B cell (primary cell): ENCODE measurements at regions not wholly inside any gene's neighbourhood (a gene's known extent, or its start where the extent isn't known, plus 50 kb on each side); places are given as distances from the start of the nearest gene placed in this dataset.

Source experiments
- ATAC-seq: fragments of 200-7000 bp; cut with Tn5 transposase; one replicate; pipeline ENCODE4 v1.10.0; 2021; ENCODE audit warnings: low read depth, mild to moderate bottlenecking, moderate number of reproducible peaks, moderate library complexity
- CTCF ChIA-PET: fragments of 350-600 bp; sonication (Branson Sonifier 250); formaldehyde crosslinking; loops from one replicate; lab custom pipeline; 2021; ENCODE audit warnings: antibody characterized with exemption, inconsistent platforms; lab: Charles Lee
- POLR2A ChIA-PET: fragments of 350-600 bp; sonication (Branson Sonifier 250); formaldehyde crosslinking; loops from one replicate; lab custom pipeline; 2021; ENCODE audit warnings: antibody characterized with exemption; lab: Charles Lee
- DNase-seq: peaks from one replicate; pipeline ENCODE4 v3.0.0; 2013
- H2AFZ ChIP-seq: 2 replicates; pipeline ENCODE4 v1.6.1; 2012; ENCODE audit warnings: mild to moderate bottlenecking, low read depth, low read length; ENCODE audit not compliant: insufficient read depth, poor library complexity, severe bottlenecking
- H3K27ac ChIP-seq, 2 donors: 1 replicate in 1 of 2; 2 replicates in 1 of 2; pipeline ENCODE4 v1.5.1; 2012 to 2013; ENCODE audit warnings: low read length in 2 of 2, mild to moderate bottlenecking in 2 of 2, moderate library complexity in 1 of 2
- H3K27me3 ChIP-seq, 4 experiments: fragments of 200-600 bp in 1 of 4; sonication (generic) in 1 of 4; replicated peaks in 1 of 4; 1 replicate in 2 of 4; 2 replicates in 2 of 4; pipeline versions ENCODE4 v1.6.1 to v1.7.0; 2013 to 2016; ENCODE audit warnings: low read length in 3 of 4, mild to moderate bottlenecking in 2 of 4, mixed read lengths in 1 of 4, moderate library complexity in 1 of 4; ENCODE audit not compliant: insufficient read depth in 4 of 4, control insufficient read depth in 3 of 4; ENCODE audit errors: control extremely low read depth in 1 of 4
- H3K36me3 ChIP-seq, 2 experiments: replicated peaks in 1 of 2; 1 replicate in 1 of 2; 2 replicates in 1 of 2; pipeline versions ENCODE4 v1.6.1 to v1.7.1; 2013; ENCODE audit warnings: low read length in 1 of 2; ENCODE audit not compliant: insufficient read depth in 2 of 2, control insufficient read depth in 1 of 2; ENCODE audit errors: control extremely low read depth in 1 of 2, extremely low read depth in 1 of 2
- H3K4me1 ChIP-seq, 2 donors: fragments of 200-600 bp in 1 of 2; sonication (generic) in 1 of 2; 1 replicate in 1 of 2; 2 replicates in 1 of 2; pipeline versions ENCODE4 v1.5.1 to v1.6.1; 2013 to 2017; ENCODE audit warnings: low read length in 2 of 2; ENCODE audit not compliant: control insufficient read depth in 2 of 2, insufficient read depth in 2 of 2
- H3K4me2 ChIP-seq: replicated peaks from 2 replicates; pipeline ENCODE3; 2012; ENCODE audit warnings: mild to moderate bottlenecking, low read depth, low read length; ENCODE audit not compliant: poor library complexity, severe bottlenecking
- H3K4me3 ChIP-seq, 5 experiments: fragments of 200-600 bp in 1 of 5; sonication (generic) in 1 of 5; 1 replicate in 3 of 5; 2 replicates in 2 of 5; pipeline versions ENCODE4 v1.5.1 to v1.7.0; 2011 to 2016; ENCODE audit warnings: low read length in 4 of 5, mild to moderate bottlenecking in 4 of 5, low read depth in 2 of 5, control low read depth in 1 of 5, moderate library complexity in 1 of 5; ENCODE audit not compliant: insufficient read depth in 1 of 5; ENCODE audit errors: control extremely low read depth in 1 of 5, extremely low read depth in 1 of 5
- H3K79me2 ChIP-seq: fragments of 200-600 bp; sonication (generic); one replicate; pipeline ENCODE4 v1.6.0; 2016; ENCODE audit warnings: low read length; ENCODE audit not compliant: control insufficient read depth, insufficient read depth
- H3K9ac ChIP-seq: fragments of 200-600 bp; sonication (generic); 2 replicates; pipeline ENCODE4 v1.6.1; 2017; ENCODE audit warnings: mild to moderate bottlenecking, low read length, moderate library complexity
- H3K9me3 ChIP-seq, 3 donors: one replicate each; pipeline versions ENCODE4 v1.6.1 to v1.7.1; 2013; ENCODE audit warnings: low read length in 2 of 3; ENCODE audit not compliant: control insufficient read depth in 2 of 3, insufficient read depth in 1 of 3; ENCODE audit errors: control extremely low read depth in 1 of 3
- H4K20me1 ChIP-seq: 2 replicates; pipeline ENCODE4 v1.6.0; 2012; ENCODE audit warnings: mild to moderate bottlenecking, low read length; ENCODE audit not compliant: insufficient read depth, control insufficient read depth, poor library complexity, severe bottlenecking
- H3K27ac Mint-ChIP-seq: one replicate; pipeline ENCODE4 v1.8.0; 2021; ENCODE audit warnings: mixed read lengths
- H3K27me3 Mint-ChIP-seq: one replicate; pipeline ENCODE4 v1.8.0; 2021; ENCODE audit warnings: mixed read lengths
- H3K4me1 Mint-ChIP-seq: one replicate; pipeline ENCODE4 v1.8.0; 2021; ENCODE audit warnings: mixed read lengths
- H3K4me3 Mint-ChIP-seq: one replicate; pipeline ENCODE4 v1.8.0; 2021; ENCODE audit warnings: mixed read lengths
- H3K9me3 Mint-ChIP-seq: one replicate; pipeline ENCODE4 v1.8.0; 2022; ENCODE audit warnings: mixed read lengths; ENCODE audit not compliant: insufficient read depth
- EZH2 ChIP-seq: IDR thresholded peaks from 2 replicates; pipeline ENCODE4 v1.6.1; 2012; ENCODE audit warnings: borderline replicate concordance, low read depth, mild to moderate bottlenecking, moderate library complexity, low read length; ENCODE audit not compliant: insufficient read depth, poor library complexity, severe bottlenecking
- WGBS: methylation state at CpG from one replicate; pipeline ENCODE4 v1.1.5; 2013; ENCODE audit warnings: missing lambda C conversion rate; ENCODE audit not compliant: insufficient coverage; 5-methylcytosine and 5-hydroxymethylcytosine counted together
- intact Hi-C: fragments of 100-400 bp; cut with micrococcal nuclease; formaldehyde crosslinking; loops from one replicate; pipeline ENCODE4 v1.10.0; 2022
- TF ChIP-seq, protein P1 (sequence below): fragments of 200-600 bp; IDR thresholded peaks from one replicate; pipeline ENCODE4 v1.8.0; 2022; ENCODE audit warnings: antibody characterized with exemption, mild to moderate bottlenecking

DNA sequence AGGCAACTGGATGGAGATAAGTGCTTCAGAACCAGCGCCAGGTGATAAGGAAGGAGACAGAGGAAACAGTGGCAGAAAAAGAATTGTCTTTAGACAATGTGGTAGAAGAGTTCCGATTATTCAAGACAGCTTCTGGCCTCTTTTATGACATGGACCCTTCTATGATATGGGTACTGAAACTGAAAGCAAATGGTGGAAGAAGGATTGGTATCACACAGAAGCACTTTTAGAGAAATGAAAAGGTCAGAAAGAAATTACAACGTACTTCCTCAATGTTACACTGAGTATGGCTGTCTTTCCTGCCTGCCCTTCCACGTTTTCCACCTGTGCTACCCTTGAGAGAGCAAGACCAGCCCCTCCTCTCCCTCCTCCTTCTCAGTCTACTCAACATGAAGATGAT is 959.3 kb downstream of the DNAH5 start:
- Histone ChIP-seq H3K9ac (no peak overlapping the region), H3K4me1 (no peaks in the 10 kb centered on the region), H3K27me3 (no peaks in the 10 kb centered on the region), H3K9me3 (no peaks in the 10 kb centered on the region), H3K4me2 (no peak overlapping the region), H3K27ac (no peak overlapping the region), H4K20me1 (no peaks in the 10 kb centered on the region), H3K36me3 (no peaks in the 10 kb centered on the region), H3K4me3 (no peak overlapping the region), H3K79me2 (no peaks in the 10 kb centered on the region), H2AFZ (no peak overlapping the region)
- DNase-seq: no peak
- TF ChIP-seq, protein P1, sequence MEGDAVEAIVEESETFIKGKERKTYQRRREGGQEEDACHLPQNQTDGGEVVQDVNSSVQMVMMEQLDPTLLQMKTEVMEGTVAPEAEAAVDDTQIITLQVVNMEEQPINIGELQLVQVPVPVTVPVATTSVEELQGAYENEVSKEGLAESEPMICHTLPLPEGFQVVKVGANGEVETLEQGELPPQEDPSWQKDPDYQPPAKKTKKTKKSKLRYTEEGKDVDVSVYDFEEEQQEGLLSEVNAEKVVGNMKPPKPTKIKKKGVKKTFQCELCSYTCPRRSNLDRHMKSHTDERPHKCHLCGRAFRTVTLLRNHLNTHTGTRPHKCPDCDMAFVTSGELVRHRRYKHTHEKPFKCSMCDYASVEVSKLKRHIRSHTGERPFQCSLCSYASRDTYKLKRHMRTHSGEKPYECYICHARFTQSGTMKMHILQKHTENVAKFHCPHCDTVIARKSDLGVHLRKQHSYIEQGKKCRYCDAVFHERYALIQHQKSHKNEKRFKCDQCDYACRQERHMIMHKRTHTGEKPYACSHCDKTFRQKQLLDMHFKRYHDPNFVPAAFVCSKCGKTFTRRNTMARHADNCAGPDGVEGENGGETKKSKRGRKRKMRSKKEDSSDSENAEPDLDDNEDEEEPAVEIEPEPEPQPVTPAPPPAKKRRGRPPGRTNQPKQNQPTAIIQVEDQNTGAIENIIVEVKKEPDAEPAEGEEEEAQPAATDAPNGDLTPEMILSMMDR: no peak
- TF ChIP-seq EZH2: no peak
- WGBS: 100% methylated on average over 2 of the region's 4 CpGs
- ChIA-PET POLR2A (no interaction called here), CTCF (no interaction called here)
- Mint-ChIP-seq H3K4me3 (no peak overlapping the region), H3K27me3 (no peaks in the 10 kb centered on the region), H3K27ac (no peak overlapping the region), H3K4me1 (no peaks in the 10 kb centered on the region), H3K9me3 (peaks cover 4% of the 10 kb centered on the region)
- intact Hi-C loops: no loop called here
- ATAC-seq: no peak

DNA sequence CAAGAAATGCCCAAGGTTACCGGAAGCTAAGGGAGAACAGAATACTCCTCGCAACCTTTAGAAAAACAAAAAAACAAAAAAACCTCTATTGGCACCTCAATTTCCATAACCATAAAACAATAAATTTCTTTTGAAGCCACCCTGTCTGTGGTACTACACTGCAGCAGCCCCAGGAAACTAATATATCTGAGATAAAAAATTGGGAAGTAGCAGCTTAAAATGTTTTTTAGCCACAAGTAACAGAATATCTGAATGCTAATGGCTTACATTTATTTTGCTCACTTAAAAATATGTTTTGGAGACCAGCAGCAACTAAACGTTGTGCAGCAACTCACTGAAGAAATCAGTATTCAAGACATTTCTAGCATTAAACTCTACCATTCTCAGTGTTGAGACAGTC is 969.6 kb downstream of the DNAH5 start:
- no peak overlapping the region for H3K4me2 ChIP-seq
- H3K9ac ChIP-seq: no peak overlapping the region
- CTCF ChIA-PET: no interaction called here
- Mint-ChIP-seq H3K4me3 (no peak overlapping the region), H3K4me1 (no peaks in the 10 kb centered on the region), H3K27me3 (no peaks in the 10 kb centered on the region), H3K27ac (no peak overlapping the region), H3K9me3 (peaks cover 2% of the 10 kb centered on the region)
- DNase-seq (no peak), ATAC-seq (no peak)
- 0% methylated on average over 1 of the region's 3 CpGs for WGBS
- TF ChIP-seq EZH2: no peak
- TF ChIP-seq, protein P1: no peak
- no peaks in the 10 kb centered on the region for H3K27me3 ChIP-seq
- intact Hi-C loops: no loop called here
- H3K4me3 ChIP-seq: no peak overlapping the region
- H3K9me3 ChIP-seq: no peaks in the 10 kb centered on the region
- H3K4me1 ChIP-seq: no peaks in the 10 kb centered on the region
- H3K36me3 ChIP-seq: no peaks in the 10 kb centered on the region
- H4K20me1 ChIP-seq: no peaks in the 10 kb centered on the region
- no peak overlapping the region for H2AFZ ChIP-seq
- no peak overlapping the region for H3K27ac ChIP-seq
- H3K79me2 ChIP-seq: no peaks in the 10 kb centered on the region
- POLR2A ChIA-PET: no interaction called here
